Osteoblast (primary cell): ENCODE measurements at regions not wholly inside any gene's neighbourhood (a gene's known extent, or its start where the extent isn't known, plus 50 kb on each side); places are given as distances from the start of the nearest gene placed in this dataset.

ENCODE experiments used
- DNase-seq: peaks from one replicate; pipeline ENCODE4 v3.0.0; 2011; ENCODE audit warnings: low spot score, mixed read lengths; ENCODE audit not compliant: insufficient read length; ENCODE audit errors: missing footprints
- H2AFZ ChIP-seq: 2 replicates; pipeline ENCODE4 v1.6.0; 2011; ENCODE audit warnings: mild to moderate bottlenecking, low read length
- H3K27ac ChIP-seq: 2 replicates; pipeline ENCODE4 v1.5.1; 2011; ENCODE audit warnings: mild to moderate bottlenecking, low read depth, low read length, moderate library complexity
- H3K27me3 ChIP-seq: 2 replicates; pipeline ENCODE4 v1.6.0; 2012; ENCODE audit warnings: mild to moderate bottlenecking, control low read depth, inconsistent platforms, low read length, moderate library complexity; ENCODE audit not compliant: insufficient read depth
- H3K36me3 ChIP-seq: 2 replicates; pipeline ENCODE4 v1.5.1; 2011; ENCODE audit warnings: mild to moderate bottlenecking, low read length, control low read depth, moderate library complexity; ENCODE audit not compliant: insufficient read depth
- H3K4me1 ChIP-seq: 2 replicates; pipeline ENCODE4 v1.5.1; 2011; ENCODE audit warnings: mild to moderate bottlenecking, low read length, control low read depth, moderate library complexity; ENCODE audit not compliant: insufficient read depth
- H3K4me2 ChIP-seq: 2 replicates; pipeline ENCODE4 v1.6.0; 2011; ENCODE audit warnings: mild to moderate bottlenecking, low read length; ENCODE audit not compliant: insufficient read depth
- H3K4me3 ChIP-seq: fragments of 200-600 bp; sonication (generic); 3 replicates; pipeline ENCODE4 v1.5.1; 2012; ENCODE audit warnings: mild to moderate bottlenecking, low read length, inconsistent platforms; ENCODE audit not compliant: insufficient read depth
- H3K79me2 ChIP-seq: 2 replicates; pipeline ENCODE4 v1.6.0; 2012; ENCODE audit warnings: mild to moderate bottlenecking, low read length, control low read depth, inconsistent platforms; ENCODE audit not compliant: insufficient read depth
- H3K9me3 ChIP-seq: 2 replicates; pipeline ENCODE4 v1.5.1; 2011; ENCODE audit warnings: low read depth, low read length, control low read depth
- H4K20me1 ChIP-seq: 2 replicates; pipeline ENCODE4 v1.6.0; 2012; ENCODE audit warnings: mild to moderate bottlenecking, low read length, control low read depth; ENCODE audit not compliant: insufficient read depth
- CTCF ChIP-seq: IDR thresholded peaks from 2 replicates; pipeline ENCODE4 v1.5.1; 2011; ENCODE audit warnings: mild to moderate bottlenecking, low read depth, low read length, moderate library complexity; ENCODE audit errors: extremely low read depth

- H3K27ac ChIP-seq, result no peak overlapping the region
- no peaks in the 10 kb centered on the region for H3K36me3 ChIP-seq
- H2AFZ ChIP-seq, result no peak overlapping the region
- H3K4me1 ChIP-seq, result no peaks in the 10 kb centered on the region
- H3K4me2 ChIP-seq, result no peak overlapping the region
- H3K79me2 ChIP-seq, result no peaks in the 10 kb centered on the region
- H3K27me3 ChIP-seq, result no peaks in the 10 kb centered on the region
- no peak for TF ChIP-seq CTCF
- no peaks in the 10 kb centered on the region for H3K9me3 ChIP-seq
- no peaks in the 10 kb centered on the region for H4K20me1 ChIP-seq
- H3K4me3 ChIP-seq, result no peak overlapping the region
- DNase-seq, result no peak
These were observed 410.9 kb downstream of the TCERG1L start for GRCh38 chr10:130900441-130901160.

- TF ChIP-seq CTCF, result no peak
- H3K79me2 ChIP-seq, result no peaks in the 10 kb centered on the region
- H3K4me3 ChIP-seq, result no peak overlapping the region
- no peak overlapping the region for H3K4me2 ChIP-seq
- H2AFZ ChIP-seq, result no peak overlapping the region
- no peak overlapping the region for H3K27ac ChIP-seq
- H3K9me3 ChIP-seq, result no peaks in the 10 kb centered on the region
- H3K4me1 ChIP-seq, result no peaks in the 10 kb centered on the region
- DNase-seq, result no peak
- H3K27me3 ChIP-seq, result no peaks in the 10 kb centered on the region
- no peaks in the 10 kb centered on the region for H3K36me3 ChIP-seq
- H4K20me1 ChIP-seq, result no peaks in the 10 kb centered on the region
These were observed 410.0 kb downstream of the TCERG1L start for GRCh38 chr10:130901311-130902165.

- no peak overlapping the region for H3K4me2 ChIP-seq
- DNase-seq, result no peak
- peaks cover under 1% of the 10 kb centered on the region for H3K9me3 ChIP-seq
- no peaks in the 10 kb centered on the region for H3K27me3 ChIP-seq
- no peak overlapping the region for H2AFZ ChIP-seq
- no peak for TF ChIP-seq CTCF
- no peaks in the 10 kb centered on the region for H3K79me2 ChIP-seq
- H3K36me3 ChIP-seq, result no peaks in the 10 kb centered on the region
- H4K20me1 ChIP-seq, result no peaks in the 10 kb centered on the region
- H3K27ac ChIP-seq, result no peak overlapping the region
- H3K4me1 ChIP-seq, result no peaks in the 10 kb centered on the region
- no peak overlapping the region for H3K4me3 ChIP-seq
These were observed 409.1 kb downstream of the TCERG1L start for GRCh38 chr10:130902471-130902870.

GRCh38 chr10:130902929-130903328, 408.6 kb downstream of the TCERG1L start:
- TF ChIP-seq CTCF, result no peak
- H3K27me3 ChIP-seq, result no peaks in the 10 kb centered on the region
- H3K4me3 ChIP-seq, result no peak overlapping the region
- H3K4me1 ChIP-seq, result no peaks in the 10 kb centered on the region
- H3K9me3 ChIP-seq, result peaks cover 3% of the 10 kb centered on the region
- DNase-seq, result no peak
- H3K36me3 ChIP-seq, result no peaks in the 10 kb centered on the region
- H3K4me2 ChIP-seq, result no peak overlapping the region
- no peaks in the 10 kb centered on the region for H3K79me2 ChIP-seq
- no peaks in the 10 kb centered on the region for H4K20me1 ChIP-seq
- H3K27ac ChIP-seq, result no peak overlapping the region
- H2AFZ ChIP-seq, result no peak overlapping the region
